Spleen (tissue), 11 donors: ENCODE measurements at regions not wholly inside any gene's neighbourhood (a gene's known extent, or its start where the extent isn't known, plus 50 kb on each side); places are given as distances from the start of the nearest gene placed in this dataset.
A peak's percentile ranks its signal among the peaks of the same experiment; 100 is the strongest.

Source experiments
- DNase-seq: peaks from one replicate; pipeline ENCODE4 v3.0.0-alpha.2; 2020
- H3K27ac ChIP-seq, 8 donors: fragments of 200-600 bp; sonication (generic) in 7 of 8; 1 replicate in 4 of 8; 2 replicates in 4 of 8; pipeline versions ENCODE4 v1.5.0 to v1.8.0; 2016 to 2021; ENCODE audit warnings: inconsistent platforms in 4 of 8, mild to moderate bottlenecking in 4 of 8, moderate library complexity in 1 of 8
- H3K27me3 ChIP-seq, 7 donors: fragments of 200-600 bp; sonication (generic) in 6 of 7; replicated peaks in 1 of 7; 1 replicate in 4 of 7; 2 replicates in 3 of 7; pipeline versions ENCODE4 v1.5.0 to v1.8.0; 2016 to 2021; ENCODE audit warnings: inconsistent platforms in 3 of 7, mild to moderate bottlenecking in 1 of 7
- H3K36me3 ChIP-seq, 6 donors: fragments of 200-600 bp; sonication (generic) in 5 of 6; 1 replicate in 4 of 6; 2 replicates in 2 of 6; pipeline versions ENCODE4 v1.5.0 to v1.8.0; 2016 to 2021; ENCODE audit warnings: inconsistent platforms in 2 of 6
- H3K4me1 ChIP-seq, 6 donors: fragments of 200-600 bp; sonication (generic) in 5 of 6; 1 replicate in 3 of 6; 2 replicates in 3 of 6; pipeline versions ENCODE4 v1.5.0 to v1.8.0; 2016 to 2021; ENCODE audit warnings: inconsistent platforms in 3 of 6
- H3K4me3 ChIP-seq, 8 donors: fragments of 200-600 bp; sonication (generic) in 7 of 8; 1 replicate in 4 of 8; 2 replicates in 4 of 8; pipeline versions ENCODE4 v1.5.0 to v1.8.0; 2016 to 2021; ENCODE audit warnings: inconsistent platforms in 4 of 8, mild to moderate bottlenecking in 4 of 8, moderate library complexity in 2 of 8
- H3K9me3 ChIP-seq, 8 donors: fragments of 200-600 bp; sonication (generic) in 7 of 8; 1 replicate in 4 of 8; 2 replicates in 4 of 8; pipeline versions ENCODE4 v1.5.0 to v1.8.0; 2016 to 2021; ENCODE audit warnings: inconsistent platforms in 4 of 8
- CTCF ChIP-seq, 11 experiments: fragments of 200-600 bp in 7 of 11; fragments of 450-650 bp in 4 of 11; sonication (generic) in 4 of 11; IDR thresholded peaks in 8 of 11; conservative IDR thresholded peaks in 3 of 11; 1 replicate in 7 of 11; 2 replicates in 4 of 11; pipeline versions ENCODE4 v1.4.0 to v1.8.0; 2016 to 2021; ENCODE audit warnings: antibody characterized with exemption in 11 of 11, inconsistent platforms in 4 of 11, mild to moderate bottlenecking in 1 of 11
- POLR2A ChIP-seq, 3 donors: fragments of 450-650 bp; IDR thresholded peaks; one replicate each; pipeline ENCODE4 v1.5.1; 2017; ENCODE audit warnings: antibody characterized with exemption in 3 of 3, mild to moderate bottlenecking in 1 of 3
- POLR2AphosphoS5 ChIP-seq, 3 donors: sonication (generic); formaldehyde crosslinking; IDR thresholded peaks; one replicate each; pipeline ENCODE4 v1.5.1; 2017; ENCODE audit warnings: antibody characterized with exemption in 3 of 3
- WGBS, 5 donors: extraction: QIAGEN DNeasy Blood & Tissue Kit in 3 of 5; methylation state at CpG; one replicate each; pipeline versions ENCODE4 v1.1.5 to v1.1.7; 2013 to 2018; 5-methylcytosine and 5-hydroxymethylcytosine counted together
- intact Hi-C: fragments of 100-400 bp; cut with DNase I; formaldehyde crosslinking; loops from one replicate; pipeline ENCODE4 v1.15.0; 2023; ENCODE audit warnings: low total_unique reads
- donor health status: healthy with polysubstance abuse.
- donor health status: DM: no; HTN: no; CAD: no; lungs with moderate emphysema.
- donor health status: DM: no; HTN: no; CAD: no.
- donor health status: Bipolar disorder and iron deficiency.
- donor health status: healthy.
- donor health status: DM: no; HTN: no; CAD: no.
- donor health status: DM: yes; HTN: yes; CAD: no.

DNA sequence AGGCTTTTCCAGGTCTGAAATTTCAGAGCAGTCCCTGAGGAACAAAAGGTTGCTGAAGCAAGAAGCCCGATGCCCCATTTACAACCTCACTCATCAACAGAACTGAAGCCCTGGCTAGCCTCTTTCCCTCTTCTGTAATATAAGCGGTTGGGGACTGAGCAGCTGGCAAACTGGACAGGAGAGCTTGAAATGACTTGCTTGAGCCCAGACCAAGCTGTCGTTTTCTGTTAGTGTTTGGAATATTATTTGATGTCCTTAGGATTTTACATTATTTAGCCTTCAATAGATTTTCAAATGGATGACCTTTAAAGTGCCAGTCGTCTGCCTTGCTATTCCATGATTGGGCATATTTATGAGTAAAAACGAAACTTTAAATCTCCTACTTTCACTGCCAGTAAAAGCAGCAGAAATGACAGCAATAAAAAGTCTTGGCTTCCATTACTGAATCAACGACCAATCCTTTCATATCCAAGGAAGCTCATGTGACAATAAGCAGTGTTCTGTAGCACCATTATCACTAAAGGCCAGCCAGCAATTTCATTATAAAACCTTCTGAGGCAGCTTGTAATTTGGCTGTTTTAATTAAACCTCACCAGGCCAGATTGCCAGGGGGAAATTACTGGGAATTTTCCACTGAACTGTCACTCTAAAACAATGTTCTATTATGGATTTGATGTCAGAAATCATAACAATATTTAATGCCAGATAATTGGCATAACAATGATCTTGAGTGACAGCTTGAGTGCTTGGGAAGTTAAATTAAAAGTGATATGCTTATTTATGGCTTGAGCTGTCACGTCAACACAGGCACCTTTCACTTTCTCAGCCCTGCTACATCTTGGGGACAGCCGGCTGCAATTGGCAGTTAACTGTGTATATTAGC lies 85.9 kb downstream of the LSMEM1 start:
- DNase-seq: no peak
- intact Hi-C loops: no loop called here
- Histone ChIP-seq H3K27me3 (no peaks in the 10 kb centered on the region), H3K9me3 (no peaks in the 10 kb centered on the region), H3K27ac (peak overlapping the region in 1 of 8 donors; percentile 10), H3K4me1 (no peaks in the 10 kb centered on the region), H3K36me3 (no peaks in the 10 kb centered on the region), H3K4me3 (no peak overlapping the region)
- TF ChIP-seq POLR2A (IDR thresholded peaks at IDR 0.05) (no peak), CTCF (IDR thresholded peaks at IDR 0.05 in 8 of 11, conservative IDR thresholded peaks at IDR 0.05 in 3 of 11) (no peak), POLR2AphosphoS5 (IDR thresholded peaks at IDR 0.05) (no peak)
- WGBS, 5 donors: 52 to 65% (median 64%) methylated on average over 8 of the region's 8 CpGs

DNA sequence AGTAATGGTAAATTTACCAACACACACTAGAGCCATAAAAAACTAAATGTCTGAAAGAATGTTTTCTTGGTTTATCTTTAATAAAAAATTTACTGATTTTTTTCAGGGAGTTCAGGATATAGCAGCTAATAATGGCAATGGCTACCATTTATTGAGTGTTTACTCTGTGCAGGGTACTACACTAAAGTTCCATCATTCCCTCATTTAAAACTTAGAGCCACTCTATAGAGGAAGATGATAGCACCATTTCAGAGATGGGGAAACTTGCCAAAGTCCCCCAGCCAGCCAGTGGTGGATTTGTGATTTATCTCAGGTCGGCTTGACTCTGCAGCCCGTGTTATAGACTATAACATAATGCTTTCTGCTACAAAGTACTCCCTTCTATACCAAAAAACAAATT lies 86.6 kb downstream of the LSMEM1 start:
- no peaks in the 10 kb centered on the region for H3K27me3 ChIP-seq
- no peak for DNase-seq
- no peaks in the 10 kb centered on the region for H3K36me3 ChIP-seq
- H3K4me1 ChIP-seq: peaks cover 0 to 3% (median 0%) of the 10 kb centered on the region in 6 donors
- no peaks in the 10 kb centered on the region for H3K9me3 ChIP-seq
- no peak overlapping the region for H3K4me3 ChIP-seq
- intact Hi-C loops: no loop called here
- 75 to 89% (median 80%) methylated on average over 2 of the region's 2 CpGs for WGBS, 5 donors
- H3K27ac ChIP-seq: no peak overlapping the region
- TF ChIP-seq POLR2A (IDR thresholded peaks at IDR 0.05): no peak

GRCh38 chr7:112571852-112572607 lies 91.2 kb downstream of the LSMEM1 start:
- Histone ChIP-seq H3K27ac (no peak overlapping the region), H3K9me3 (peaks cover 0 to 13% (median 3%) of the 10 kb centered on the region in 8 donors), H3K27me3 (no peaks in the 10 kb centered on the region), H3K36me3 (no peaks in the 10 kb centered on the region), H3K4me3 (no peak overlapping the region), H3K4me1 (peaks cover 0 to 14% (median 5%) of the 10 kb centered on the region in 6 donors)
- intact Hi-C loops: no loop called here
- no peak for TF ChIP-seq POLR2AphosphoS5 (IDR thresholded peaks at IDR 0.05)
- TF ChIP-seq CTCF (IDR thresholded peaks at IDR 0.05 in 8 of 11, conservative IDR thresholded peaks at IDR 0.05 in 3 of 11): no peak
- TF ChIP-seq POLR2A (IDR thresholded peaks at IDR 0.05): no peak
- 54 to 64% (median 60%) methylated on average over 4 of the region's 4 CpGs for WGBS, 5 donors
- DNase-seq: no peak

- Histone ChIP-seq H3K27ac (no peak overlapping the region), H3K9me3 (peaks cover 0 to 13% (median 3%) of the 10 kb centered on the region in 8 donors), H3K4me1 (peaks cover 0 to 14% (median 5%) of the 10 kb centered on the region in 6 donors), H3K36me3 (no peaks in the 10 kb centered on the region), H3K4me3 (no peak overlapping the region), H3K27me3 (no peaks in the 10 kb centered on the region)
- intact Hi-C loops: no loop called here
- TF ChIP-seq POLR2AphosphoS5 (IDR thresholded peaks at IDR 0.05) (no peak), CTCF (IDR thresholded peaks at IDR 0.05 in 8 of 11, conservative IDR thresholded peaks at IDR 0.05 in 3 of 11) (no peak), POLR2A (IDR thresholded peaks at IDR 0.05) (no peak)
- no peak for DNase-seq
- WGBS, 5 donors: 72 to 82% (median 76%) methylated on average over 1 of the region's 1 CpG
These were observed 92.0 kb downstream of the LSMEM1 start for GRCh38 chr7:112572669-112573301.
